IPS-20b (cell line): ENCODE measurements at regions not wholly inside any gene's neighbourhood (a gene's known extent, or its start where the extent isn't known, plus 50 kb on each side); places are given as distances from the start of the nearest gene placed in this dataset.
"Not testable (repeated sequence)": the region's sequence is repeated elsewhere in the genome, so short reads cannot be mapped to it uniquely, and the experiment has no call there.

Experiments
- H3K27ac ChIP-seq: one replicate; pipeline ENCODE4 v1.5.1; 2013; ENCODE audit warnings: low read length
- H3K27me3 ChIP-seq: 2 replicates; pipeline ENCODE4 v1.6.1; 2013; ENCODE audit warnings: mild to moderate bottlenecking, low read length, inconsistent platforms; ENCODE audit not compliant: insufficient read depth
- H3K36me3 ChIP-seq: 2 replicates; pipeline ENCODE4 v1.6.1; 2013; ENCODE audit warnings: low read depth, mild to moderate bottlenecking, inconsistent platforms, low read length, moderate library complexity; ENCODE audit not compliant: insufficient read depth
- H3K4me1 ChIP-seq: 2 replicates; pipeline ENCODE4 v1.6.1; 2013; ENCODE audit warnings: mild to moderate bottlenecking, control low read depth, inconsistent platforms, low read length, moderate library complexity; ENCODE audit not compliant: insufficient read depth
- H3K4me3 ChIP-seq: 2 replicates; pipeline ENCODE4 v1.5.1; 2013; ENCODE audit warnings: mild to moderate bottlenecking, low read length, inconsistent platforms
- H3K9ac ChIP-seq: 2 replicates; pipeline ENCODE4 v1.6.1; 2013; ENCODE audit warnings: low read depth, mild to moderate bottlenecking, inconsistent platforms, low read length, moderate library complexity
- H3K9me3 ChIP-seq: 2 replicates; pipeline ENCODE4 v1.6.1; 2013; ENCODE audit warnings: mild to moderate bottlenecking, low read depth, low read length, inconsistent platforms; ENCODE audit not compliant: insufficient read depth

- Histone ChIP-seq H3K36me3 (no peaks in the 10 kb centered on the region), H3K9me3 (no peaks in the 10 kb centered on the region; the same call in 1 of the 2 replicates), H3K4me1 (no peaks in the 10 kb centered on the region), H3K27me3 (no peaks in the 10 kb centered on the region), H3K27ac (no peak overlapping the region), H3K4me3 (no peak overlapping the region), H3K9ac (no peak overlapping the region)
Observed at GRCh38 chr15:79609506-79609905, 177.4 kb downstream of the MINAR1 start.

GRCh38 chr15:79610021-79610420, 177.9 kb downstream of the MINAR1 start:
- Histone ChIP-seq H3K4me3 (no peak overlapping the region), H3K27me3 (no peaks in the 10 kb centered on the region), H3K4me1 (no peaks in the 10 kb centered on the region), H3K9me3 (no peaks in the 10 kb centered on the region; the same call in 1 of the 2 replicates), H3K27ac (no peak overlapping the region), H3K9ac (no peak overlapping the region), H3K36me3 (no peaks in the 10 kb centered on the region)

DNA sequence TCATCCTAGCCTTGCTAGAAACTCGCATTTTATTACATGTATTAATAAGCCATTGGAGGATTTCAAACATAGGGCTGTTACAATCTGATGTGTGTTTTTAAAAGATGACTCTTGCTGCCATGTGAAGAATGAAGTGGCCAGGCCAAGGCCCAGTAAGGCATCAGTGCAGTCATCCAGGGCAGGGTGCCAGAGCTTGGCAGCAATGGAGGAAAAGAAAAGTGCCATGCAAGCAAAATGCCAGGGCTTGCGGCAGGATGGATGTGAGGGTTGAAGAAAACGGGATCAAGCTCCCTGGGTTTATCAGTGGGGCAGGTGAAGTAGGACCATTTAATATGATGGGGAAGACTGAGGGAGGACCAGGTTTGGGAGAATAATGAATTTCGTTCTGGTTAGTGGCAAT, 183.6 kb downstream of the MINAR1 start:
- Histone ChIP-seq H3K27ac (no peak overlapping the region), H3K4me1 (no peaks in the 10 kb centered on the region), H3K36me3 (no peaks in the 10 kb centered on the region), H3K4me3 (no peak overlapping the region), H3K9me3 (no peaks in the 10 kb centered on the region; the same call in 1 of the 2 replicates), H3K27me3 (no peaks in the 10 kb centered on the region), H3K9ac (no peak overlapping the region)

GRCh38 chr15:79617071-79617470, 184.9 kb downstream of the MINAR1 start:
- no peak overlapping the region for H3K9ac ChIP-seq
- no peak overlapping the region for H3K27ac ChIP-seq
- H3K27me3 ChIP-seq, result no peaks in the 10 kb centered on the region
- no peak overlapping the region for H3K4me3 ChIP-seq
- no peaks in the 10 kb centered on the region for H3K36me3 ChIP-seq
- H3K9me3 ChIP-seq, result no peaks in the 10 kb centered on the region
- H3K4me1 ChIP-seq, result no peaks in the 10 kb centered on the region

GRCh38 chr15:79620112-79620857, 188.1 kb downstream of the MINAR1 start:
- Histone ChIP-seq H3K4me1 (no peaks in the 10 kb centered on the region), H3K27ac (no peak overlapping the region)

DNA sequence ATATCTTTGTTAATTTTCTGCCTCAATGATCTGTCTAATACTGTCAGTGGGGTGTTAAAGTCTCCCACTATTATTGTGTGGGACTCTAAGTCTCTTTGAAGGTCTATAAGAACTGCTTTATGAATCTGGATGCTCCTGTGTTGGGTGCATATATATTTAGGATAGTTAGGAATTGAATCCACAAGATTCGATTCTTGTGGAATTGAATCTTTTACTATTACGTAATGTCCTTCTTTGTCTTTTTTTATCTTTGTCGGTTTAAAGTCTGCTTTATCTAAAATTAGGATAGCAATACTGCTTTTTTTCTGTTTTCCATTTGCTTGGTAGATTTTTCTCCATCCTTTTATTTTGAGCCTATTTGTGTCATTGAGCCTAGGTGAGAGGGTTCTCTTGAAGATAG, 189.7 kb downstream of the MINAR1 start:
- not testable (repeated sequence) for H3K9ac ChIP-seq, H3K4me3 ChIP-seq, H3K9me3 ChIP-seq, H3K36me3 ChIP-seq, H3K4me1 ChIP-seq, H3K27me3 ChIP-seq, H3K27ac ChIP-seq

More at GRCh38 chr15:79620112-79620857, 188.1 kb downstream of the MINAR1 start:
- H3K4me3 ChIP-seq, result no peak overlapping the region
- no peaks in the 10 kb centered on the region for H3K36me3 ChIP-seq
- H3K9me3 ChIP-seq, result no peaks in the 10 kb centered on the region
- H3K9ac ChIP-seq, result no peak overlapping the region
- H3K27me3 ChIP-seq, result no peaks in the 10 kb centered on the region

DNA sequence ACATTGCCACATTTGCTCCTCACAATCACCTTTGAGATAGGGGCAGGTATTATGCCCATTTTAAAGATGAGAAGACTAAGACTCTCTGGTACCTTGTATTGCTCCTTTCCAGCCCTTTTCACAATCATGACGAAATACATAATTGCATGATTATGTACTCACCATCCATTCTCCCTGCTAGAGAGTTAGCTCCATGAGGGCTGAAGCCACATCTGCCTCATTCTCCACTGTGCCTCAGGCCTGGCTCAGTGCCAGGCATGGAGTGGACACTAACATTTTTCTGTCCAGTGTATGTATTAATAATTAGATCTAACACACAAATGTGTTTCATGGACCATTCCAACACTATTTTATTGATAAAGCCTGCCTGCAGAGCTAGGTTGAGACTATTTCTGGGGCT, 191.4 kb downstream of the MINAR1 start:
- H3K9ac ChIP-seq, result no peak overlapping the region
- H3K4me1 ChIP-seq, result no peaks in the 10 kb centered on the region
- H3K27me3 ChIP-seq, result no peaks in the 10 kb centered on the region
- H3K36me3 ChIP-seq, result no peaks in the 10 kb centered on the region
- H3K4me3 ChIP-seq, result no peak overlapping the region
- H3K9me3 ChIP-seq, result no peaks in the 10 kb centered on the region
- no peak overlapping the region for H3K27ac ChIP-seq

DNA sequence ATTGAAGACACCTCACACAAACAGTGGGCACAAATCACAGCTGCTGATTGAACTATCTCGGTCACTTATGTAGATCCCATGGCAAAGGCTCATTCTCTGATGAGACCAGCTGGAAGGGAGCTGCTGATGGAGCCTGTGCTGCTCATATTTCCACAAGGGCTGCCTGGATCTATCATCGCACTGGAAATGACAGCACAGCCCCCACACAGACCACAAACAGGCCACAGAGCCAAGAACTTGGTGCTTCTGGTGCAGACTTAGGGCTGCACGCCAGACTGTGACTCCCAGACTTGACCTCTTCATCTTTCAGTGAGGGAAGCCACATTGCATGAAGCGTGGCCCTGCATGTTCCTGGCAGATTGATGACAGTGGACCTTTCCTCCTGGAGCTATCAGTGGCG, 197.6 kb downstream of the MINAR1 start:
- no peaks in the 10 kb centered on the region for H3K27me3 ChIP-seq
- H3K4me3 ChIP-seq, result no peak overlapping the region
- H3K27ac ChIP-seq, result no peak overlapping the region
- H3K9me3 ChIP-seq, result no peaks in the 10 kb centered on the region; the same call in 1 of the 2 replicates
- no peaks in the 10 kb centered on the region for H3K36me3 ChIP-seq
- no peak overlapping the region for H3K9ac ChIP-seq
- H3K4me1 ChIP-seq, result no peaks in the 10 kb centered on the region

DNA sequence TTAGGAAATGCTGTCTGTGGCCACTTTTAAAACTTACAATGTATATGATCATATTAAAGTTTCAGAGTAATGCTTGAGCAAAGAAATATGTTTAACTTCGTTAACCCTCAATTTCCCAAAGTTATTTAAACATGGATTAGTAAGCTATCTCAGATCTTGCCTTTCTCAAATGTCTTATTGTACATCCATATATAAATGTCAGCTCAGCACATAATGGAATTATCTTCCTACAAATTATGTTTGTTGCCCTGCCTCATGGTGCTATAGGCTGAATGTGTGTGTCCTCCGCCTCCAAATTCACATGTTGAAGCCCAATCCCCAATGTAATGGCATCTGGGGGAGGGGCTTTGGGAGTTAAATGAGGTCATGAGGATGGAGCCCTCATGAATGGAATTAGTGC, 200.3 kb downstream of the MINAR1 start:
- Histone ChIP-seq H3K27ac (no peak overlapping the region), H3K9me3 (no peaks in the 10 kb centered on the region; the same call in 1 of the 2 replicates), H3K27me3 (no peaks in the 10 kb centered on the region), H3K4me3 (no peak overlapping the region), H3K9ac (no peak overlapping the region), H3K36me3 (no peaks in the 10 kb centered on the region), H3K4me1 (peaks cover 10% of the 10 kb centered on the region; the same call in 1 of the 2 replicates)

- no peak overlapping the region for H3K27ac ChIP-seq
- H3K9ac ChIP-seq, result 0 out of 2 replicates have a peak overlapping the region, but pooled peaks have one; percentile 10
- no peaks in the 10 kb centered on the region; the same call in 1 of the 2 replicates for H3K9me3 ChIP-seq
- no peaks in the 10 kb centered on the region for H3K36me3 ChIP-seq
- H3K4me3 ChIP-seq, result no peak overlapping the region
- H3K27me3 ChIP-seq, result no peaks in the 10 kb centered on the region
- H3K4me1 ChIP-seq, result peaks cover 10% of the 10 kb centered on the region; the same call in 1 of the 2 replicates
Observed at GRCh38 chr15:79635149-79635771, 203.1 kb downstream of the MINAR1 start.

- H3K9ac ChIP-seq, result no peak overlapping the region
- no peaks in the 10 kb centered on the region for H3K36me3 ChIP-seq
- H3K4me1 ChIP-seq, result peaks cover 10% of the 10 kb centered on the region; the same call in 1 of the 2 replicates
- H3K9me3 ChIP-seq, result no peaks in the 10 kb centered on the region; the same call in 1 of the 2 replicates
- no peak overlapping the region for H3K4me3 ChIP-seq
- H3K27me3 ChIP-seq, result no peaks in the 10 kb centered on the region
- H3K27ac ChIP-seq, result no peak overlapping the region
Observed at GRCh38 chr15:79635897-79636561, 203.9 kb downstream of the MINAR1 start.
